Endodermal cell (in vitro differentiated cells): ENCODE measurements at regions not wholly inside any gene's neighbourhood (a gene's known extent, or its start where the extent isn't known, plus 50 kb on each side); places are given as distances from the start of the nearest gene placed in this dataset.
A peak's percentile ranks its signal among the peaks of the same experiment; 100 is the strongest.

Experiments
- DNase-seq: peaks from one replicate; pipeline ENCODE4 v3.0.0-alpha.2; 2017
- H3K27ac ChIP-seq: 2 replicates; pipeline ENCODE4 v1.5.1; 2013; ENCODE audit warnings: mild to moderate bottlenecking, low read depth, low read length, moderate library complexity
- H3K27me3 ChIP-seq: 2 replicates; pipeline ENCODE4 v1.6.1; 2013; ENCODE audit warnings: mild to moderate bottlenecking, low read length, moderate library complexity; ENCODE audit not compliant: insufficient read depth, control insufficient read depth, poor library complexity, severe bottlenecking
- H3K36me3 ChIP-seq: 2 replicates; pipeline ENCODE4 v1.7.0; 2013; ENCODE audit warnings: mild to moderate bottlenecking, low read length, moderate library complexity; ENCODE audit not compliant: control insufficient read depth, insufficient read depth
- H3K4me1 ChIP-seq: one replicate; pipeline ENCODE4 v1.7.0; 2013; ENCODE audit warnings: low read length; ENCODE audit not compliant: control insufficient read depth, insufficient read depth
- H3K4me3 ChIP-seq: 2 replicates; pipeline ENCODE4 v1.5.1; 2013; ENCODE audit warnings: mild to moderate bottlenecking, low read length, moderate library complexity
- H3K9ac ChIP-seq: 2 replicates; pipeline ENCODE4 v1.6.1; 2013; ENCODE audit warnings: mild to moderate bottlenecking, low read length, moderate library complexity; ENCODE audit not compliant: poor library complexity, severe bottlenecking; ENCODE audit errors: extremely low read depth
- H3K9me3 ChIP-seq: 2 replicates; pipeline ENCODE4 v1.6.1; 2013; ENCODE audit warnings: mild to moderate bottlenecking, low read length, moderate library complexity; ENCODE audit not compliant: control insufficient read depth
- H3K27ac Mint-ChIP-seq: 2 replicates; pipeline ENCODE4 v1.8.0; 2020; ENCODE audit warnings: mixed read lengths
- H3K27me3 Mint-ChIP-seq: 2 replicates; pipeline ENCODE4 v1.8.0; 2021; ENCODE audit warnings: mild to moderate bottlenecking, mixed read lengths; ENCODE audit not compliant: insufficient read depth
- H3K36me3 Mint-ChIP-seq: 2 replicates; pipeline ENCODE4 v1.8.0; 2020; ENCODE audit warnings: low read depth, mixed read lengths
- H3K4me1 Mint-ChIP-seq: 2 replicates; pipeline ENCODE4 v1.8.0; 2020; ENCODE audit warnings: mixed read lengths
- H3K4me3 Mint-ChIP-seq: 2 replicates; pipeline ENCODE4 v1.8.0; 2020; ENCODE audit warnings: mild to moderate bottlenecking, moderate library complexity, mixed read lengths
- H3K9me3 Mint-ChIP-seq: 2 replicates; pipeline ENCODE4 v1.8.0; 2020; ENCODE audit warnings: mild to moderate bottlenecking, mixed read lengths
- CTCF ChIP-seq: fragments of 200-600 bp; sonication (generic); conservative IDR thresholded peaks from 2 replicates; pipeline ENCODE4 v1.5.0; 2021; ENCODE audit warnings: antibody characterized with exemption, mild to moderate bottlenecking
- WGBS, 2 experiments: methylation state at CpG; one replicate each; pipeline versions ENCODE4 v1.1.5 to v1.1.7; 2013; ENCODE audit warnings: missing lambda C conversion rate in 2 of 2, mixed read lengths in 1 of 2; ENCODE audit not compliant: insufficient coverage in 1 of 2, insufficient read length in 1 of 2; 5-methylcytosine and 5-hydroxymethylcytosine counted together

- Histone ChIP-seq H3K9me3 (peaks cover 36% of the 10 kb centered on the region), H3K4me1 (no peaks in the 10 kb centered on the region), H3K9ac (no peak overlapping the region), H3K4me3 (peak overlapping the region; percentile 57), H3K36me3 (no peaks in the 10 kb centered on the region), H3K27ac (no peak overlapping the region), H3K27me3 (no peaks in the 10 kb centered on the region)
- no peak overlapping the region for H3K4me3 Mint-ChIP-seq
- peaks cover 24% of the 10 kb centered on the region for H3K9me3 Mint-ChIP-seq
- TF ChIP-seq CTCF, result no peak
- H3K4me1 Mint-ChIP-seq, result peaks cover 5% of the 10 kb centered on the region
- 74 to 84% methylated on average over 2 to 4 of the region's 4 CpGs for WGBS, 2 experiments
- no peaks in the 10 kb centered on the region for H3K27me3 Mint-ChIP-seq
- H3K27ac Mint-ChIP-seq, result peak overlapping the region; percentile 4
- peak; percentile 48 for DNase-seq
- no peaks in the 10 kb centered on the region for H3K36me3 Mint-ChIP-seq
Observed at GRCh38 chr4:67014592-67014991, 530.7 kb downstream of the CENPC start.

GRCh38 chr4:67006791-67007190 is 538.5 kb downstream of the CENPC start:
- H3K27ac ChIP-seq, result no peak overlapping the region
- H3K4me1 Mint-ChIP-seq, result peaks cover 4% of the 10 kb centered on the region
- no peak overlapping the region for H3K4me3 Mint-ChIP-seq

DNA sequence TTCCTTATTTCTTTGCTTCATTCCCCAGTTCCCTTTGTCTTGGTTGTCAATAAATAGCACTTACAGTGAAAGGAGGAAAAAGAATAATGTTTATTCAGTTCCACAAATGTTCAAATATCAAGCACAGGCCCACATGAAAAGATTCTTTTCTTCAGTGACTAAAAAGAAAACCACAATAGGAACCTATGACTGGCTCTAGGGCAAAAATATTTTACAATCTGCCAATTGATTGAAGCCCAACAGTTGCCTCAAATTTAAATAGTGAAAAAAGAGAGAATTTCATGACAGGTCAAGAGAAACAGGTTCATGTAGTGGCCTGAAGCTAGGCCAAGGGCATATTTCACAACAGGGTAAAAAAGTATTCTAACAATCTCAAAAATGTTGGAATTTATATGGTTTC is 553.8 kb downstream of the CENPC start:
- Histone ChIP-seq H3K9me3 (peaks cover 17% of the 10 kb centered on the region), H3K9ac (no peak overlapping the region), H3K27ac (no peak overlapping the region), H3K4me3 (no peak overlapping the region), H3K4me1 (no peaks in the 10 kb centered on the region), H3K27me3 (no peaks in the 10 kb centered on the region), H3K36me3 (no peaks in the 10 kb centered on the region)
- H3K4me3 Mint-ChIP-seq, result no peak overlapping the region
- peaks cover 15% of the 10 kb centered on the region for H3K9me3 Mint-ChIP-seq
- no peaks in the 10 kb centered on the region for H3K36me3 Mint-ChIP-seq
- TF ChIP-seq CTCF, result no peak
- DNase-seq, result no peak
- no peaks in the 10 kb centered on the region for H3K27me3 Mint-ChIP-seq
- peaks cover 20% of the 10 kb centered on the region for H3K4me1 Mint-ChIP-seq
- no peak overlapping the region for H3K27ac Mint-ChIP-seq

More at GRCh38 chr4:67006791-67007190, 538.5 kb downstream of the CENPC start:
- Histone ChIP-seq H3K9ac (no peak overlapping the region), H3K4me1 (peaks cover 2% of the 10 kb centered on the region), H3K9me3 (peaks cover 17% of the 10 kb centered on the region), H3K36me3 (no peaks in the 10 kb centered on the region), H3K27me3 (no peaks in the 10 kb centered on the region), H3K4me3 (no peak overlapping the region)
- 92 to 95% methylated on average over 2 to 3 of the region's 3 CpGs for WGBS, 2 experiments
- no peaks in the 10 kb centered on the region for H3K36me3 Mint-ChIP-seq
- no peak for TF ChIP-seq CTCF
- no peak for DNase-seq
- H3K9me3 Mint-ChIP-seq, result peaks cover 12% of the 10 kb centered on the region
- H3K27ac Mint-ChIP-seq, result no peak overlapping the region
- H3K27me3 Mint-ChIP-seq, result no peaks in the 10 kb centered on the region
